ENCODE measurements at regions not wholly inside any gene's neighbourhood (a gene's known extent, or its start where the extent isn't known, plus 50 kb on each side); places are given as distances from the start of the nearest gene placed in this dataset.

DNA sequence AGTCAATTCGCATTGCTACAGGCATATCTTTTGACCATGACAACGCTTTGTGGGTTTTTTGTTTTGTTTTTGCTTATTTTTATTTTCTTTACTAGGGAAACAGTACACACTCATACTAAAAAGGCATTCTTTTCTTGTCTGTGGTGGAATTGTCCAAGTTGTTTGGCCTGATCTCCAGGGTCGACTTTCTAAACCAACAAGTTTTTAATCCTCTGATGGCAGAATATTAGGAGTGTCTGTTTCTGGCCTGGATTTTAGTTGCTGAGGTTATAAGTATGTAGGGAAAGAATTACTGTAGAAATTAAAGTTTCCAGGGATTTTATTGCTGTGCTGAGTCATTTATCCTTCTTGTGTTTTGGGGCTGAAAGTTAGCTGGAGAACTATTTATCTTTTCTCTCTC lies 218.5 kb downstream of the TAF11L14 start:
- H3K23me2 ChIP-seq (ENCODE audit: insufficient read length, low read depth, low read length, poor library complexity, severe bottlenecking) = no peaks in the 10 kb centered on the region
- no peak overlapping the region for H3K4me2 ChIP-seq (ENCODE audit: insufficient read depth, insufficient read length, low read length)
- no peaks in the 10 kb centered on the region for H3K27me3 ChIP-seq (ENCODE audit: insufficient read depth, low read length)
- no peaks in the 10 kb centered on the region for H3K9me3 ChIP-seq (ENCODE audit: control insufficient read depth, low read depth, low read length)
- H2AFZ ChIP-seq (ENCODE audit: low read length) = no peak overlapping the region
- H3K4me3 Mint-ChIP-seq = no peak overlapping the region; a peak in 1 of 5 replicates
- no peak overlapping the region for H3K23ac ChIP-seq (ENCODE audit: insufficient read length, low read depth, low read length)
- no peak overlapping the region for H4K8ac ChIP-seq (replicated peaks; ENCODE audit: insufficient read length, low read depth, low read length)
- H3T11ph ChIP-seq (ENCODE audit: low read length) = no peak overlapping the region
- H2BK12ac ChIP-seq (ENCODE audit: insufficient read length, low read depth, low read length) = no peak overlapping the region
- H3K18ac ChIP-seq (ENCODE audit: insufficient read length, low read depth, low read length) = no peak overlapping the region
- H2BK120ac ChIP-seq (ENCODE audit: low read depth, low read length, poor library complexity, severe bottlenecking) = no peak overlapping the region
- H3K36me3 Mint-ChIP-seq (ENCODE audit: insufficient read depth in 1 of 3, low read depth in 3 of 3) = no peaks in the 10 kb centered on the region
- no peaks in the 10 kb centered on the region for H3K4me1 ChIP-seq (ENCODE audit: insufficient read depth, low read length)
- H3K9me3 Mint-ChIP-seq = no peaks in the 10 kb centered on the region
- no peak overlapping the region for H2AK5ac ChIP-seq (ENCODE audit: insufficient read length, low read length)
- no peak overlapping the region for H2BK20ac ChIP-seq (ENCODE audit: low read depth, low read length, poor library complexity, severe bottlenecking)
- H2BK15ac ChIP-seq (ENCODE audit: low read depth, low read length) = no peak overlapping the region
- WGBS (ENCODE audit: extremely low coverage, insufficient read length, low lambda C conversion rate) = no CpG with 5 or more reads among the region's 3 CpGs
- H2BK5ac ChIP-seq (ENCODE audit: insufficient read length, low read length) = no peak overlapping the region
- H3K4me1 Mint-ChIP-seq = no peaks in the 10 kb centered on the region
- DNase-seq = no peak
- no peak overlapping the region for H4K5ac ChIP-seq (ENCODE audit: insufficient read length, low read depth, low read length)
- H3K79me2 ChIP-seq (ENCODE audit: insufficient read depth, low read length) = no peaks in the 10 kb centered on the region
- H3K79me1 ChIP-seq (ENCODE audit: insufficient read depth, low read depth, low read length, poor library complexity, severe bottlenecking) = no peaks in the 10 kb centered on the region
- no peak overlapping the region for H4K91ac ChIP-seq (ENCODE audit: insufficient read length, low read depth, low read length)
- H3K4ac ChIP-seq (ENCODE audit: low read depth, low read length) = no peak overlapping the region
- no peak for TF ChIP-seq CTCF (conservative IDR thresholded peaks at IDR 0.05)
- no peaks in the 10 kb centered on the region for H3K27me3 Mint-ChIP-seq (ENCODE audit: low read depth)
- H3K27ac ChIP-seq (ENCODE audit: insufficient read length, low read depth, low read length) = no peak overlapping the region
- no peak overlapping the region for H3K56ac ChIP-seq (ENCODE audit: insufficient read length, low read depth, low read length)
- H3K14ac ChIP-seq (ENCODE audit: insufficient read depth, low read length) = no peak overlapping the region
- H3K9ac ChIP-seq (ENCODE audit: extremely low read depth, insufficient read length, low read length) = no peak overlapping the region
- H4K20me1 ChIP-seq (ENCODE audit: control insufficient read depth, insufficient read depth, insufficient read length) = no peaks in the 10 kb centered on the region
- no peak overlapping the region for H3K27ac Mint-ChIP-seq

Measured in H9 (cell line).